A673 (cell line): ENCODE measurements at regions not wholly inside any gene's neighbourhood (a gene's known extent, or its start where the extent isn't known, plus 50 kb on each side); places are given as distances from the start of the nearest gene placed in this dataset.

ENCODE experiments used
- BruUV-seq: library from RNA; stranded (reverse); fragments of 400-500 nt; replicated peaks from 2 replicates; lab custom pipeline; 2021; lab: Mats Ljungman, UMichigan
- CTCF ChIA-PET: fragments of 300-600 bp; sonication (Branson Sonifier 250); formaldehyde crosslinking; loops from one replicate; lab custom pipeline; 2022; ENCODE audit warnings: antibody characterized with exemption; lab: Charles Lee
- POLR2A ChIA-PET: fragments of 300-600 bp; sonication (Branson Sonifier 250); formaldehyde crosslinking; loops from one replicate; lab custom pipeline; 2022; ENCODE audit warnings: antibody characterized with exemption; ENCODE audit not compliant: low non-redundant PET; lab: Charles Lee
- DNase-seq: peaks from one replicate; pipeline ENCODE4 v3.0.0-alpha.2; 2015; ENCODE audit warnings: low spot score
- H3K27ac ChIP-seq: fragments of 200-600 bp; sonication (generic); 2 replicates; pipeline ENCODE4 v1.5.1; 2016; ENCODE audit warnings: mixed run types, low read depth, mild to moderate bottlenecking, mixed read lengths, antibody characterized with exemption, low read length; ENCODE audit not compliant: poor library complexity, severe bottlenecking
- H3K27me3 ChIP-seq: fragments of 200-600 bp; sonication (generic); replicated peaks from 2 replicates; pipeline ENCODE4 v1.6.1; 2017; ENCODE audit warnings: mixed run types, low read depth, mild to moderate bottlenecking, mixed read lengths, antibody characterized with exemption, low read length; ENCODE audit not compliant: insufficient read depth, poor library complexity
- H3K36me3 ChIP-seq: fragments of 200-600 bp; sonication (generic); 2 replicates; pipeline ENCODE4 v1.6.1; 2016; ENCODE audit warnings: mixed run types, mild to moderate bottlenecking, mixed read lengths, antibody characterized with exemption, low read length; ENCODE audit not compliant: insufficient read depth, poor library complexity, severe bottlenecking
- H3K4me1 ChIP-seq: fragments of 200-600 bp; sonication (generic); 2 replicates; pipeline ENCODE4 v1.6.1; 2017; ENCODE audit warnings: mixed run types, mild to moderate bottlenecking, mixed read lengths, antibody characterized with exemption, low read length; ENCODE audit not compliant: insufficient read depth, poor library complexity, severe bottlenecking
- H3K4me3 ChIP-seq: fragments of 200-600 bp; sonication (generic); 2 replicates; pipeline ENCODE4 v1.5.1; 2016; ENCODE audit warnings: low read depth, mixed run types, mild to moderate bottlenecking, mixed read lengths, low read length; ENCODE audit not compliant: poor library complexity, severe bottlenecking
- H3K9me3 ChIP-seq: fragments of 200-600 bp; sonication (generic); 2 replicates; pipeline ENCODE4 v1.6.1; 2016; ENCODE audit warnings: mixed run types, low read depth, mild to moderate bottlenecking, mixed read lengths, antibody characterized with exemption, low read length; ENCODE audit not compliant: poor library complexity, severe bottlenecking
- EZH2 ChIP-seq: fragments of 200-600 bp; sonication (generic); IDR thresholded peaks from 2 replicates; pipeline ENCODE4 v1.6.1; 2017; ENCODE audit warnings: borderline replicate concordance, low read depth, mild to moderate bottlenecking, mixed read lengths, antibody characterized with exemption, low read length; ENCODE audit not compliant: poor library complexity, severe bottlenecking
- intact Hi-C: fragments of 100-400 bp; cut with micrococcal nuclease; formaldehyde crosslinking; loops from one replicate; pipeline ENCODE4 v1.10.0; 2022; ENCODE audit not compliant: unreplicated experiment
- TF ChIP-seq, protein P1 (sequence below): fragments of 300-800, 200-600 bp; sonication (generic); conservative IDR thresholded peaks from 2 replicates; pipeline ENCODE4 v1.5.1; 2017; ENCODE audit warnings: low read depth, mild to moderate bottlenecking, antibody characterized with exemption, low read length, moderate library complexity, mixed read lengths

GRCh38 chr4:156495836-156496235 lies 475.8 kb downstream of the PDGFC start:
- no peak for TF ChIP-seq EZH2
- TF ChIP-seq, protein P1, sequence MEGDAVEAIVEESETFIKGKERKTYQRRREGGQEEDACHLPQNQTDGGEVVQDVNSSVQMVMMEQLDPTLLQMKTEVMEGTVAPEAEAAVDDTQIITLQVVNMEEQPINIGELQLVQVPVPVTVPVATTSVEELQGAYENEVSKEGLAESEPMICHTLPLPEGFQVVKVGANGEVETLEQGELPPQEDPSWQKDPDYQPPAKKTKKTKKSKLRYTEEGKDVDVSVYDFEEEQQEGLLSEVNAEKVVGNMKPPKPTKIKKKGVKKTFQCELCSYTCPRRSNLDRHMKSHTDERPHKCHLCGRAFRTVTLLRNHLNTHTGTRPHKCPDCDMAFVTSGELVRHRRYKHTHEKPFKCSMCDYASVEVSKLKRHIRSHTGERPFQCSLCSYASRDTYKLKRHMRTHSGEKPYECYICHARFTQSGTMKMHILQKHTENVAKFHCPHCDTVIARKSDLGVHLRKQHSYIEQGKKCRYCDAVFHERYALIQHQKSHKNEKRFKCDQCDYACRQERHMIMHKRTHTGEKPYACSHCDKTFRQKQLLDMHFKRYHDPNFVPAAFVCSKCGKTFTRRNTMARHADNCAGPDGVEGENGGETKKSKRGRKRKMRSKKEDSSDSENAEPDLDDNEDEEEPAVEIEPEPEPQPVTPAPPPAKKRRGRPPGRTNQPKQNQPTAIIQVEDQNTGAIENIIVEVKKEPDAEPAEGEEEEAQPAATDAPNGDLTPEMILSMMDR: no peak
- no peak for DNase-seq
- intact Hi-C loops: no loop called here
- ChIA-PET CTCF (no interaction called here), POLR2A (no interaction called here)
- Histone ChIP-seq H3K27ac (no peak overlapping the region), H3K9me3 (no peaks in the 10 kb centered on the region), H3K4me1 (no peaks in the 10 kb centered on the region), H3K27me3 (no peaks in the 10 kb centered on the region), H3K36me3 (no peaks in the 10 kb centered on the region), H3K4me3 (no peak overlapping the region)
- no TSS peak for BruUV-seq

DNA sequence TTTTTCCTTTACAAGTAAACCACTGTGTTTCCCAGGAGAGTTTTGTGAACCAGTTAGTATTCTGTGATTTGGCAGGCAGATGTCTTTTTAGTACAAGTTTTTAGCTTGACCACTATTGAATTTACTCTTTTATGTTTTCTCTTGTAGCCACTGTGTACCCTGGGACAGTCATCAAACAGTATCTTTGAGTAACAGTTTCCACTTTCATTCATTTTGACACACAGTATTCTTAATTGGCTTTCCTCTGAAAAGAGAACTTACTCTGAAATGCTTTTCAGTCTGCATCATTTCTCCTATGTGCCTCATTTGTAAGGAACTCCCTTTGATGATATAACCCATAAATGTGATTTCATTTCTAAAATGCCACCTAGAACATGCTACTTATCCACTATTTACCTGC lies 476.5 kb downstream of the PDGFC start:
- no peaks in the 10 kb centered on the region for H3K9me3 ChIP-seq
- DNase-seq: no peak
- H3K4me1 ChIP-seq: no peaks in the 10 kb centered on the region
- H3K4me3 ChIP-seq: no peak overlapping the region
- no peaks in the 10 kb centered on the region for H3K36me3 ChIP-seq
- no peak overlapping the region for H3K27ac ChIP-seq
- H3K27me3 ChIP-seq: no peaks in the 10 kb centered on the region
- ChIA-PET CTCF (no interaction called here), POLR2A (no interaction called here)
- no TSS peak for BruUV-seq
- no peak for TF ChIP-seq EZH2
- TF ChIP-seq, protein P1: no peak
- intact Hi-C loops: no loop called here

DNA sequence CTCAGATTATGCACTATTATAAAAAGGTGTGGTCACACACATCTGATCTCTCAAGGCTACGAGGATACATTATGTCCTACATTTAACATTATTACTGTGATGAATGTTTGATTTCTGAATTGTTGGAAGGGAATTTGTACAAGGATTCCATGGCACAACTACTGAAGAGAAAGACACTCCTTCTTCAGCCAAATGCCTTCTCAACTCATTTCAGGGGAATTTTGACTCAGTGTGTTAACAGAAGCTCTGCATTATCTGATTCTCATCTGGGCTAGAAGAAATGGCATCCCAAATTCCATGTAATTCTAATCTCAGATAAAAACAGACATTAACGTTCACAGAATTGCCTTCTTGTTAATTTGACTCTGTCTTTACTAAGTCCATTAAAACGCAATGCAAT lies 477.7 kb downstream of the PDGFC start:
- Histone ChIP-seq H3K27ac (no peak overlapping the region), H3K4me1 (no peaks in the 10 kb centered on the region), H3K4me3 (no peak overlapping the region), H3K36me3 (no peaks in the 10 kb centered on the region), H3K27me3 (no peaks in the 10 kb centered on the region), H3K9me3 (no peaks in the 10 kb centered on the region)
- POLR2A ChIA-PET: no interaction called here
- BruUV-seq: no TSS peak
- intact Hi-C loops: no loop called here
- CTCF ChIA-PET: no interaction called here
- no peak for TF ChIP-seq EZH2
- TF ChIP-seq, protein P1: no peak
- DNase-seq: no peak
